SKM-1 treated with dmso at 0.1 percent for 144 hours (cell line): ENCODE measurements at regions not wholly inside any gene's neighbourhood (a gene's known extent, or its start where the extent isn't known, plus 50 kb on each side); places are given as distances from the start of the nearest gene placed in this dataset.

Experiments used
- DNase-seq: peaks from one replicate; lab custom pipeline; 2025; ENCODE audit not compliant: unreplicated experiment; lab: John Stamatoyannopoulos, UW

DNA sequence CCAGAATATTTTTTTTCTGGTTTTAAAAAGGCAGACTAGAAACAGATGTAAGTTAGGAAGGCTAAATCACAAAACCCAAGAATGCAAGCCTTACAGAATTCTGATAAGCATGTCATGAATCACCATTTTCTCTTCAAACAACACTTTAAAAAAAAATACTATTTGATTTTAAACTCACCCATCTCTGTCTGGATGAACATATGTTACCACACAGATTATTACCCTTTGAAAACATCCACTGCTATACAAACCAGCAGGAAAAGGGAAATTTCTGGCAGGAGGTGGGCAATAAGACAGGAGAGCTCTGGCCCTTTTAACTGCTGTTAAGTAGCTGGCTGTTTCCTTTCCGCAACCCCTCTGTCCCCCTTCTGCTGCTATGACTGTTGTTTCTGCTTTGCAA is 317.7 kb upstream of the NOCT start:
- DNase-seq, result no peak

DNA sequence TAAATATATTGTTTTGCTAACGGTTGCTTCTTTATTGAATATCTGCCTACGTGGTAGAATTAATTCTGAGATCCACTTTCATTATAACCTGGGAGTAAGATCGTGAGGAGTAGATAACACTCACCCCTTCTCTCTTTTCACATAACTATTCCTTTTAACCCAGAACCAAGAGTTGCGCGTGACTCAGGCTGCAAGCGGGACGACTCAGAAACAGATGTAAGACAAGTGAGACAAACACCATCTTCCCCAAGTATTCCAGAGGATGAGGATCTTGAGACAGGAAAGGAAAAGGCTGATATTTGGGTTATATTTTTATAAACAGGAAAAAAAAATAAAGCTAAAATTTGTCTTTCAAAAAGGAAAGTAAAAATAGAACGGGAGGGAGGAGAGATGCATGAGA is 318.8 kb upstream of the NOCT start:
- no peak for DNase-seq

DNA sequence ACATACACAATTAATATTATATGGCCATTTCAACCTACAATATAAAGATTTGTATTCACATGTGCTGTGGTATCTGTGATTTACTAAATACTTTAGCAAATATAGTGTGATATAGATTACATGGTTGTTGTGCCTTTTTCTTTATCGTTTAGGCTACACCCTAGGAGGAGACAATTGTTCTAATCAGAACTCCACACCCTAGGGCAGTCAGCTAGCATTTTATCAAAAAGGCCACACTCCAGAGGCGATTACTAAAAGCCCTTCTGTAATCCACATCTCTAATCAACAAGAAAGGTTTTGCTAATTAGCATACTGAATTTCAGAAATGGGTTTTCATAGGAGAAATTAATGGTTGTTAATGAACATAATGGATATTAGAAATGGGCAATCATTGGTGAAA is 319.5 kb upstream of the NOCT start:
- no peak for DNase-seq

DNA sequence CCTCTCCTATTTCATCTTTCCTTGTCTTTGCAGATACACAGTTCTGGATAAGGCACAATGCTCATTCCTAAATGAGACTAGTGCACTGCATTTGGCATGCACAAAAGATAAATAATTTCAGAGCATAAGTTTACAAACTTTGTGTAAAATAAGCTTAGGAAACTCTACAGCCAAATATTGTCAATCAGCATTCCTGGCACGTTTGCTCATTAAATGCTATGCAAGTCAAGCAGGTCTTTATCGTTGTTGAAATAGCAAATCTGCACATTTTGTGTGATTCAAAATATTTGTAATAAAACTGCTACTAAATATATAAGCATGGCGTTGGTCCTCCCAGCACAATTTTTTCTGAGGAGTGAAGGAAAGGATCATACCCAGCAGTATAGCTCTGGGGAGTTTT is 322.1 kb upstream of the NOCT start:
- no peak for DNase-seq

DNA sequence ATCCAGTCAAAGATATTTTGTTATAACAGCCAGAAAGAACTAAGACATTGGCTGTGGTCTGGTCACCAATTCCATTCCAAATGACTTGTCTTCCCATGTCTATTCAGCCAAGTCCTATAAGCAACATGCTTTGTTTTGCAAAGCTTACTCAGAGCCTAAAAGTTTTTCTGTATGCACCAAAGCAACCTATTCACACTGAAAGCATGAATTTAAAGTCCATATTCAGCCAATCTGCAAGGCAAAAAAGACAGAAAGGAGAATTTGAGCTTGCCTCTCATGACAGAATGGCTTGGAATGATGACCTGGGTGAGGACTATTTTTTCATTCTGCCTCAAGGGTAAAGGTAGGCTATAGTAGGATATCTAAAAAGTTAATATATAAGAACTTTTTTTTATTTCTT is 323.2 kb upstream of the NOCT start:
- DNase-seq, result no peak

DNA sequence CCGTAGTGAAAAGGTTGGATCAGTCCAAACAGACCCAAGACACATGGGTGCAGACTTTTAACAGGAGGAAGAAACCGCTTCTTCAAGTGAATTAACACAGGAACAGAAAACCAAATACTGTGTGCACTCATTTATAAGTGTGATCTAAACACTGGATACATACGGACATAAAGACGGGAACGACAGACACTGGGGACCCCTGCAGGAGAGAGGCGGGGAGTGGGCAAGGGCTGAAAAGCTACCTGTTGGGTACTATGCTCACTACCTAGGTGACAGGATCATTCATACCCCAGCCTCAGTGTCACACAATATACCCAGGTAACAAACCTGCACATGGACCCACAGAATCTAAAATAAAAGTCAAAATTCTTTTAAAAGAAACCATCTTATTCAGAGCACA is 326.0 kb upstream of the NOCT start:
- no peak for DNase-seq

DNA sequence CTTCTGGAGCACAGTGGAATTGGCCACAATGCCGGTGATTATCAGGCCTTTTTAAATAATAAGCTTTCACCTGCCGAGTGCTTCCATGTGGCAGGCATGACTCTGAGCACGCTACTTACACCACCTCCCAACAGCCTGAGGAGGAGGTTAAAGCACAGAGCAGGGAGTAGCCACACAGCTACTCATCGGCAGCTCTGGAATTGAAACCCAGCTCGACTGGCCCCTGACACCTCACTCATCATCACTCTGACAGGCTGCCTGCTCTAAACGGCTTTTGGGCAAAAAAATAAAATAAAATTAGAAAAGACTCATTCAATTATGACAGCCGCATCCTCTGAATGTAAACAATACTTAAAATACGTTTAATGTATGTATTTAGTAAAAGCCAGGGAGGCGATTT is 326.4 kb upstream of the NOCT start:
- DNase-seq, result no peak

DNA sequence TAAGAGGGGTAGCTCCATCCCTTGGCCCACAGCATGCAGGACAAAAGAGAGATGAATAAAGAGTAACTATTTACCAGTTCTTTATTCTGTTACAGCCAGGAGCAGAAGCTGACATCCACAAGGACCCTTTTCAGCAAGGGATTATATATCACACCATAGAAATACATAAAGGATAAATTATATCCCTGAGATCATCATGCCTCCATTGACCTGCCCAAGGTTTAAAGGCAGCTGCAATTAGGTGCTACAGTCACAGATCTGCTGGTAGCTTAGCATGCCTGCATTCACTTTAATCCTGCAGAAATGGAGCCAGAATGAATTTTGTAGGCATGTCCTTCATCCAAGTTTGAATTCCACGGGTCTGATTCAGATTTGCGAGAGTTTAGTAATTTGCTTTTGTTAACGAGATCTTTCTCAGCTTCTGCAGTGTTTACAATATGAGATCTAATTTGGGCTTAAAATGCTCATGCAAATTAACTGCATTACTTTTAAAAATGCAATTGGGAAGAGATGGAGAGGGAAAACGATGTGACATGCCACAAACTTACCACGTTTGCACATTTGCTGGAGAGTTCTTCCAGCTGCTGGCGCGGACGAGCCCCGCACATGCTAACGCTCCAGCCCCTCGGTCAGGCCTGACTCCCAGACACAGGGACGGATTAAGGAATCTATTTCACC is 327.0 kb upstream of the NOCT start:
- DNase-seq, result no peak

DNA sequence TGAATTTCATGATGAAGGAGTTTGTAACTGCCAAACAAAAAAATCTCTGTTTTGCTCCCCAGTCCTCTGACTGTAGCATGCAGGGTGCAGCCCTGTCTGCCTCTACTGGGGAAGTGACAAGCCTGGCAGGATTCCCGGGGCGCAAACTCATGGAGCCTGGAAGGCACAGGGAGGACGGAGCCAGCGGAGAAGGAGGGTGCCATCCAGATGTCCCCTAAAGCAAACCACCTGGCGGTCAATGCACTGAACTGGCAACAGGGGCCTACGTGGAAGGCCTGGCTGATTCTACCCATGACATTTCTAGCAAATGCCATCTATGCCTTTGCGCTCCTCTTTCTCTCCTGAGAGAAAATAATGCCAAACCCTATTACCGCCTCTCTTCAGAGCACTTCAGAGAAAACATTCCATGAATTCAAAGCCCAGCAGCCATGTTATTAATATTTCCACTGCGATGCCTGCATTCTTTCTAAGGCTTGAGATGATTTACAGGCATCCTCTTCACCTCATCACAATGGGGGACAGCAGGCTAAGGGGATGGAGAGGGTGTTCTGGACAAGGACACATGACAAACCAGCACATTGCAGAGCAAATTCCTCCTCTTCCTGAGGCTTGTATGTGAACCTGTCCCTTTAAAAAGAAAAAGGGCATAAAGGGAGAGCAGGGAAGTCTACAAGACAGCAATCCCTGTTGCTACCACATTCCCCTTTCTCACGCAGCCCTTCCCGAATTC is 329.3 kb upstream of the NOCT start:
- no peak for DNase-seq

DNA sequence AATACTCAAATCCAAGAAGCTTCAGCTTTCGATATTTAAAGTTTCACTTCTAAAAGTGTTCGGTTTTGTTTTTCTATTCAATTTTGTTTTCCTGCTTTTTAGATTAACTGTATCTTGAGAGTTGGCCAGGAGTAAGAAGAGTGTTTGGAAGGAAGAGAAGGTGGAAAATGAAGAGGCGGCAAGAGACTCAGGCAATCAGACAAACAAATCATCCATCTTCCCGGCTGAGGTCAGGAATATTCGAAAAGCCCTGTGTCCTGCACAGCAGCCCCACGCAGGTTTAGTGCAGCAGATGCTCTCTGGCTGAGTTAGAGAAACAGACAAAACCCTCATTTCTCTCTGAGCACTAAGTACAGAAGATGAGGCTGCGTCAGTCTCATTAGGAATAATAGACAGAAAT is 330.3 kb upstream of the NOCT start:
- no peak for DNase-seq

DNA sequence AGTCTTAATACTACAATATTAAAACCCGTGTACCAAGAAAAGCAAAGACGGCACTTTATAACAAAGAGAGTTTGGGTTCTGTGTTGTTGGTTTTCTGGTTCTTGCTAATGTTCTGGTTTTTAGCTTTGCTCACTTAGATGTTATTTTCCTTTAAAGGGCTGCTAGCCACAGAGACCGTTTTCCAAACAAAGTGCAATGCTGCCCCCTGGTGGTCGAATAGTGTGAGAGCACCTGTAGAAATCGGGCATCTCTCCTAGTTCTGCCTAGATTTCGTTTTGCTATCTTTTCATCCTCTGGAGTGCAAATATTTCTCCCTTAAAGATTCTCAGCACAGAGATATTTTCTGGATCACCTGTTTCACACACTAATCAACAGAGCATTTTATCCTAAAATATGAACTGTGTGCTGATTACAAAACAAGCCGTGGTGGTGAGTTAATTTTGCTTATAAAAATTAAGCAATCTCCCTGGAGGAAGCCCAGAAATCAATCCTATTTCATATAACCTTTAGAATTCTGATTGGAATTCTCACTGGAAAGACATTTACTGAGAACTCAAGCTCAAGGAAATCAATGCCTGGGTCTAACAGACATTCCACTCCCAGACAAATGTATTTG is 334.5 kb upstream of the NOCT start:
- DNase-seq, result peak; percentile 63

DNA sequence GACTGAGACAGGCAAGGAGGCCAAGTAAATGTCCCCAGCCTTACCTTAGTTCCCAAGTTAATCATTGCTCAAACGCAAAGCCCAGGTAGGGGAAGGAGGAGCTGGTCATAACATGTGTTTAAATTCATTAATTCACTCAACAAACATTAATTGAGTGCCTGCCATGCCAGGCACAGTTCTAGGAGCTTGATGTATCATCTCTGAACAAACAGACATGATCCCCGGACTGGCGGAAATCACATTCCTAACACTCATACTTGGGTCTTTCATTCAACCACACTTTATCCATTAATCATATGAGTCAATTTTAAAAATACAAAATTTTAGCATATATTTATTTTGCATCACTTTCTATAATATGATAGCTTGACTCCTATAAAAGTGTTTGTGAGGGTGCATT is 335.3 kb upstream of the NOCT start:
- DNase-seq, result no peak

DNA sequence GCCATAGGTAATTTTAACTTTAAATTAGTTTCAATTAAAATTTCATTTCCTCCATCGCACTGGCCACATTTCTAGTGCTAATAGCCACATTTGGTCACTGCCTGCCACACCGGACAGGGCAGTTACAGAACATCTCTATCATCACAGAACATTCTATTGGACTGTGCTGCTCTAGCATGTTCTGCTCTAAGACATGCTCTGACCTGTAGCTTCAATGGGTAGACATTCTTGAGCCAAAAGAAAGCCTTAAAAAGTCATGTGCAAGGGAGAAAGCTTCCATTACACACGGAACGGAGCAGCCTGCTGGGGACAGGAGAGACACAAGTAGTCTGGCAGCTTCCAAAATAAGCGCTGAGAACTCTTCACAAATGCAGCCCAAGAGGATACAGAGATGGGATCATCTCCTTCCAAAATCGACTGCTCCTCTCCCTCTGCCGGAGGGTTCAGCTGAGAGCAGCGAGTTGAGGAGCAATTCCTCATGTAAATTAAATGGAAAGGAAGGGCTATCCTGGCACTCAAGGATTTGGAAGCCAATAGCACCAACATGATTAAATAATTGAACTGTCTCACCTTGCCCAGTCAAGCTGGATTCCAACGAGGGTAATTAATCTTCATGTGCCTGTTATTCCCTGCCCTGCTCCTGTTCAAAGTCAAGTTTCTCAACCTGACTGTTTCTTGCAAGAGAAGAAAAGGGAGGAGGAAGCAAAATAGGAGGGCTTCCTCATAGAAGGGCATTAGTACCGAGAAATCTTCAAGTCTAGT is 336.4 kb upstream of the NOCT start:
- no peak for DNase-seq

DNA sequence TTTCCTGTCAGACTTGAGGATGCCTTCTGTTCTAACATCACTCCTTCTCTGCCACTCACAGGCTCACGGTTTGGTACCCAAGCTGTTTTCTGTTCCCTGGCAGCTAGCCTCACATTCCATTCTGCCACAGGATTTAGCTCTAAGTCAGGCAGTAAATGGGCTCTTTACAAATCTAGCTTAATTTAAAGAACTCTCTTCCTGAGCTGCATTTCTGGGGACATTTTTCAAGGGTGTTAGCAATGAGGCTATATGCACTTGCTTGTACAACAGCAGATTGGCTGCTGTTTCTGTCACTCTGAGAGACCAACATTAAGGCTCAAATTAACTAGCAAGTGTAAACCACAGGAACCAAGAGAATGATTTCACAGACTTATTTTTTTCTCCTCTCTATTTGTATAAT is 337.8 kb upstream of the NOCT start:
- no peak for DNase-seq

DNA sequence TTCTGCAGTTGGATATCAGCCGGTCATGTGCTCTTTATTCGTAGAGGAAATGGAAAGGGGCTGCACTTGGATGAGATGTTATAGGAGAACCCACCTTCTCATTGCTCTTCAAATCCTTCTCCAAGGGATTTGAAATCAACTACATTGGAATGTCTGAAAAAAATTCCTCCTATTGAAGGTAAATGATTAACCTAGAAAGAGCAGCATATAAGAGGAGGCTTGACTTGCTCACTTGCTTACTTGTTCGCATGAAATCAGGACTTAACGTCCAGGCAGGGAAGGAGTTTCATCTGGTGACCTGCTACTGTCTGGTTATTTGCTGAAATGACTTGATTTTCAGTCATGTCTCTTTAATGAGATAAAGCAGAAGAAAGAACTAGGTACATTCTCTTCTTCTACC is 338.4 kb upstream of the NOCT start:
- DNase-seq, result no peak

DNA sequence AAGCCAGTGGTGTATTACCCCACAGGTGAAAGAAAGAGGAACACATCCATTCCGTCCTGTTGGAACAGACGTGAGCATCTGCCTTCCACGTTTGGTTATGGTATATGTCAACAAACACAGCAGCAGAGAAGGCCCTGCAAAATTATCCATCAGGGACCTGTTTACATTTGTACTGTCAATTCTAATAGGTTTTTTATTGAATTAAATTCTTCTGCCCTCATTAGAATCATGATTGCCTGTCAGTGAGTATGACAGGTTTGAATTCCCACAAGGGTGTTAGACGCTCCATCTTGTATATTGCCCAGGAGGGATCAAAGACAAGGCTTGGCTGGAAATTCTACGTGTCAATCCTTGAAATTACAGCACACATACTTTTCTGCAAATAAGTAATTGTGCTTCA is 339.9 kb upstream of the NOCT start:
- DNase-seq, result no peak

DNA sequence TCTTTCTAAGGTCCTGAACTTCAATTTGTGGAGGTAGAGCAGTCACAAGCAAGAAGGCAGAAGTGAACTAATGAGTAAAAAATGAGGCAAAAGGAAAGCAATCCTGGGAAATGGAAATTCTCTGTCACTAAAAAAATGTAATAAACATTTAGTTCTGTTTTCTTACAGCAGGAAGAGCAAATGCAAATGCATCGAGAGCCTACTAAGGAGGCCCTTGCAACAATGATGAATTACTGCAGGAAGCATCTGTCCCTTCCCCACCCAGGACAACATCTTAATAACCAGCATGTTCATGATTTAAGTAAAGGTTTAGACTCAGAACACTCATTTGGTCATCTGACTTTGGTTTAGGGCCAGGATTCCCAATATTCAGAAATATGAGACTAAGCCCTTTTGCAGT is 341.4 kb upstream of the NOCT start:
- no peak for DNase-seq

DNA sequence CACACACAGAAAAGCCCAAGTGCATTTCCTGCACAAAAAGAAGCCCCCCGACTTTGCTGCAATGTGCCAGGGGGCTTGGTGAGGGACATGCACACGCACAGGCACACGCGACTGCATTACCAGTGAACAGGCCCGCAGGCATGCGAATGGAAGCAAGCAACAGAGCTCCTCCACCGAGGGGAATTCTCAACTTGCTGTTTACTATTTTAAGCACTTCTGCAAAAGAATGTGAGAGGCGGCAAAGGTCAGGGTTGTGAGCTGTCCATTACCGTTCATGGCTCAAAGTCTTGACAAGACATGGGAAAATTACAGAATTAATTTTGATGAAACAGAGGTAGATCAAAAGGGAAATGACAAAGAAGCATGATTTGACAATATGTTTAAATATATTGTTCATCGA is 342.5 kb upstream of the NOCT start:
- no peak for DNase-seq

DNA sequence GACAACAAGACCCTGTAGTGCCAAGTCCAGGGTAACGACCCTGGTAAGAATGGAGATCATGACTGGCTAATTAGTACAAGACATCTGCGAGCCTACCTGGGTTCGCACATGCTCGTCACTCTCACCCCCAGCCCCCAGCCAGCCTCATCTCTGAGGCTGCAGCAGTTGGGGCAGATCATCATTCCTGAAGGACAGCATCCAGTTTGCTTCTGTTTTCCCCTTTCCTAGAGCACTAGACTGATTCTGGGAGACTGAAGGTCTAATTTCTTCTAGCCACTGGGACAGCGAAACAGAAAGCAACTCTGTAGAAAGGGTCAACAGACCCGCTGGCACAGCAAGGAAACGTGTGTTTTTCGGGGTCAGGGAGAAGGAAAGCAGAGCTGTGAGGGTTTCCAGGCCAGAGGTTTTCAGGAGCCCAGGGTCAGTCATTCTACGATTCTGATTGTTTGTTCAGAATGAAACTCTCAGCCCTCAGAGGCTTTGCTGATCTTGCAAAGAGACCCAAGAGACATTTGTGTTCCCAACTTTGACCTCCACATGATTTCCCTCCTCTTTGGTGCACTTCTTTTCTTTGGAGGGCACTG is 343.1 kb upstream of the NOCT start:
- DNase-seq, result no peak

DNA sequence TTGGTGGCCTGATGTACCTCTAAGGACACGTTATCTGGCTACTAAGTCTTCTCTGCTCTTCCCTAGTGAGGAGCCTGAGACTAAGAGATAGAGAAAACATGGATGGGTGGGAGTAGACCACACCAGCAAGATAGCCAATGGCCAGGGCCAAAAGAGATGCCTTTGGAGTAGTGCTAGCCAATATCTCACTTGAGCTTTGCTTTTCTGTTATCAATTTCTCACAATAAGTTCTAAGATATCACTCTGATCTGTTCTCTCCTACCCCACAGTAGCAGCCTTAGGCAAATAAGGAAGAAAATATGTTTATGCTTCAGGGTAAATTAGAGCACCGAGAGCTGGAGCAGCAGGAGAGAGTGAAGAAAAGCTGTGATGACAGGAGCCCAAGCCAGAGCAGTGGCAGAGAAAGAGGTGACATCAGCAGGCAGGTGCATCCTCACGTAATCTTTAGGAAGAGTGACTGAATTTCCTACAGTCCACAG is 343.9 kb upstream of the NOCT start:
- no peak for DNase-seq

DNA sequence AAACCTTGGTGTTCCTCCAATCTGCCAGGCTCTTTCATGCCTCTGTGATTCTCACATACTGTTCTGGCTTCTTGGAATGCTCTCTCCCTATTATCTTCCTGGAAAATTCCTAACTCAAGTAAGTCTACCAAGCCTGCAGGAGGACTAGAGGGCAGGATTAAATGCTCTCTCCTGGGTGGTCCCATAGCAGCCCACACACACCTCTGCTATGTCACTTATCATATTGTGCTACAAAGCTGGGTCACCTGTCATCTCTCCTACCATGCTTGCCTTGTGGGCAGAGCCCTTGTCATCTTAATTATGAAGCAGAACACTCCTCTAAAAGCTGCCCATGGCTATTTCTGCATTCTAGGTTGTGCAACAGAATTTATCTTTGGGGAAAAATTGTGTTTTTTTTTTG is 344.5 kb upstream of the NOCT start:
- no peak for DNase-seq
